Subcutaneous abdominal adipose tissue (tissue), 5 donors: ENCODE measurements at regions not wholly inside any gene's neighbourhood (a gene's known extent, or its start where the extent isn't known, plus 50 kb on each side); places are given as distances from the start of the nearest gene placed in this dataset.

Source experiments
- H3K27ac ChIP-seq: one replicate; pipeline ENCODE4 v1.7.0; 2013; ENCODE audit warnings: low read depth, mild to moderate bottlenecking, inconsistent platforms, low read length, moderate library complexity
- H3K27me3 ChIP-seq, 5 donors: one replicate each; pipeline ENCODE4 v1.7.0; 2013; ENCODE audit warnings: low read length in 5 of 5, inconsistent platforms in 1 of 5; ENCODE audit not compliant: control insufficient read depth in 5 of 5, insufficient read depth in 4 of 5
- H3K36me3 ChIP-seq, 5 donors: one replicate each; pipeline ENCODE4 v1.7.0; 2013; ENCODE audit warnings: low read length in 5 of 5; ENCODE audit not compliant: control insufficient read depth in 5 of 5, insufficient read depth in 5 of 5
- H3K4me1 ChIP-seq, 5 donors: one replicate each; pipeline ENCODE4 v1.7.0; 2013; ENCODE audit warnings: low read length in 5 of 5, mild to moderate bottlenecking in 3 of 5, moderate library complexity in 1 of 5; ENCODE audit not compliant: control insufficient read depth in 5 of 5, insufficient read depth in 5 of 5
- H3K4me3 ChIP-seq, 5 donors: one replicate each; pipeline ENCODE4 v1.7.0; 2013; ENCODE audit warnings: low read length in 5 of 5, low read depth in 1 of 5
- H3K9ac ChIP-seq, 5 donors: one replicate each; pipeline ENCODE4 v1.7.0; 2013; ENCODE audit warnings: low read length in 5 of 5, mild to moderate bottlenecking in 4 of 5, moderate library complexity in 3 of 5
- H3K9me3 ChIP-seq, 5 donors: one replicate each; pipeline ENCODE4 v1.7.0; 2013; ENCODE audit warnings: low read length in 5 of 5; ENCODE audit not compliant: control insufficient read depth in 5 of 5
- donor health status: healthy.
- donor health status: healthy.
- donor health status: healthy.
- donor health status: healthy.
- donor health status: healthy.

DNA sequence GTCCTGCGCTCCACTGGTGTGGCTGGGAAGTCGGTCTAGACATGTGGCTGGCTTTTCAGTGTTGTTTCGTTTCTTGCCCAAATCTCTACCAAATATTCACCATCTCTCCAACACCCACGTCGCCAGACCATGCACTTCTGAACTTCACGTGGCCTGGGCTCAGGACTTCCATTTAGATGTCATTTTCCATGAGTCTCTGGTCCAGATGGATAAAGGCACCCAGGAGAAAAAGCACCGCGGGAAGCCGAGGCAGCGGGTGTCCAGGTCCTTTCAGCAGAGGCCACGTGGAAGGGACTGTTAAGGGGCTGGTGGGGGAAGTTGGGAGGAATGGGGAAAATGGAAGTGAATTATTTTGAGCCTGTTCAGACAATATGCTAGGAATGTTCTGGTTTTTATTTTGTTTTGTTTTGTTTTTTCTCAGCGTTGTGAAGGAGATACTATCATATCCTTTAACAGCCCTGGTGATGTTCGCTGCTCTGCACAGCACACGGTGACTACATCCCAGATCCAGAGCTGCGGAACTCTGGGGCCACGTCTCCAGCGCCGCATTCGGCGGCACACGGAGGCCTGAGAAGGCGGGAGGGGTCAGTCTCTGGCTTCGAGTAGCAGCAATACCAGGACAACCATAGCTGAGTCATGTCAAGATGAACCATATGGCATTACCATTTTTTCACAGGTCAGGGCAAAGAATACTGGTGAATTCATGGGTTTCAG, 230.3 kb downstream of the THBS2 start:
- H3K27ac ChIP-seq = no peak overlapping the region
- H3K27me3 ChIP-seq = no peaks in the 10 kb centered on the region
- H3K4me3 ChIP-seq = no peak overlapping the region

DNA sequence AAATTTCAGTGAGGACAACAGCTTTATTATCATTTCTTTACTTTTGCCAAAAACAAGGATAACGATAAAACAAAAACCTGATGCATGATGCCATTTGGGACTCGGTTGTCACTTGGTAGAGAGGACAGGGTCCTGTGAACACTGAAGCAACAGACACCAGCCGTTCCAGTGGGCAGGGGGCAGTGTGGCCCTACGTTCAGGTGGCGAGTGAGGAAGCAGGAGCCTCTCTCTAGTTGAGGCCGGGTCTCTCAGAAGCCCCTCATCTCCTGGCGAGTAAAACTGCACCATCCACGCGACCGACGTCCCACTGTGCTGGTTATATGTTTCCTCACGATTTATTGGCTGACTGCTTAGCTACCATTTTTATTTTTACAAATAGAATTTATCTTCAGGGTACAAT, 231.6 kb downstream of the THBS2 start:
- no peak overlapping the region for H3K27ac ChIP-seq
- H3K4me1 ChIP-seq = no peaks in the 10 kb centered on the region

More for the DNA sequence above, 230.3 kb downstream of the THBS2 start:
- Histone ChIP-seq H3K9me3 (no peaks in the 10 kb centered on the region), H3K36me3 (no peaks in the 10 kb centered on the region), H3K4me1 (peaks cover 0 to 2% (median 0%) of the 10 kb centered on the region in 5 donors), H3K9ac (no peak overlapping the region)

DNA sequence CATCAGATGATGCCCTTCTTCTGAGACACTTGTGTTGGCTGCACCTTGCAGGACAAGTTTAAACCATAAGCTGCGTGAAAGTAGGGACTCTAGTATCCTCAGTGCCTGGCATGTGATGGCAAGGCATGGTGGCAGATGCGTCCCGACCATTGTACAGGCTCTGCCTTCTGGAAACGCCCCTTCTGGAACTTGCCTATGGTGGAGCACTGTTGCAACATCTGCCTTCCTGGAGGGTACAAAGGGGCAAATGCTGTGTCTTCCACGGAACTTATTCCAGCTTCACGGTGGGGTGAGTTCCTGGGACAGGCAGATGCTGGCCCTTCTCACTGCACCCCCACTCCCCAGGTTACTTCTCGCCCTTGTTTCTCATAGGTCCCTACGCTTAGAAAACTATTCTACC, 232.8 kb downstream of the THBS2 start:
- no peaks in the 10 kb centered on the region for H3K27me3 ChIP-seq
- H3K9ac ChIP-seq = no peak overlapping the region
- peaks cover 0 to 7% (median 4%) of the 10 kb centered on the region in 5 donors for H3K9me3 ChIP-seq
- H3K4me1 ChIP-seq = no peaks in the 10 kb centered on the region
- H3K4me3 ChIP-seq = no peak overlapping the region
- H3K36me3 ChIP-seq = no peaks in the 10 kb centered on the region
- H3K27ac ChIP-seq = no peak overlapping the region

More for the DNA sequence above, 231.6 kb downstream of the THBS2 start:
- no peak overlapping the region for H3K9ac ChIP-seq
- no peak overlapping the region for H3K4me3 ChIP-seq
- H3K9me3 ChIP-seq = peaks cover 0 to 4% (median 0%) of the 10 kb centered on the region in 5 donors
- no peaks in the 10 kb centered on the region for H3K36me3 ChIP-seq
- H3K27me3 ChIP-seq = no peaks in the 10 kb centered on the region

DNA sequence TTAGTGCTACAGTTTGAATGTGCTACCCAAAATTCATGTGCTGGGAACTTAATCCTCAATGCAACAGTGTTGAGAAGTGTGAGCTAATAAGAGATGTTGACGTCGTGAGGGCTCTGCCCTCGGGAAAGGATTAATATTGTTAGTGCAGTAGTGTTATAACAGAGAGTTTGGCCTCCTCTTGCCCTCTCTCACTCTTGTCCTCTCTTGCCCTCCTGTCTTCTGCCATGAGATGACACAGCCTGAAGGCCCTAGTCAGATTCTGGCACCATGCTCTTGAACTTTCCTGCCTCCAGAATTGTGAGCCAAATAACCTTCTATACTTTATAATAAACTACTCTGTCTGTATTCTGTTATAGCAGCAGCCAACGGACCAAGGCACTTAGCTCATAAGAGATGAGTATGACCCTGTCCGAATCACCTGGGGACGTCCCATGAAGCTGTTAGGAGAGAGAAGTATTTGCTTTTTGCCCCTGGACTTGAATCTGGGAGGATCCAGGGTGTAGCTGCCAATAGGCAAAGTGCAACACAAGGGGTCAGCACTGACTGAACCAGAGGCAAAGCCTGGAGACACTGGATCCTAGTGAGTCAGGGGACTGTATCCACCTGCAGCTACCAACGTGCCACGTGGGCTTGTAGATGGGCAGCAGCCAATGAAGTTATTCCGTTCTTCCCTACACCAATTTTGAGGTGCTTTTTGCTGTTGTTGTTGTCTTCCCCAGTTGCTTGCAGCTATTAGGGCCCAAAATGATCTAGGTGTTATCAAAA, 233.7 kb downstream of the THBS2 start:
- Histone ChIP-seq H3K9ac (no peak overlapping the region), H3K27ac (no peak overlapping the region), H3K9me3 (peaks cover 0 to 7% (median 4%) of the 10 kb centered on the region in 5 donors), H3K4me1 (no peaks in the 10 kb centered on the region), H3K36me3 (no peaks in the 10 kb centered on the region), H3K4me3 (no peak overlapping the region), H3K27me3 (no peaks in the 10 kb centered on the region)

DNA sequence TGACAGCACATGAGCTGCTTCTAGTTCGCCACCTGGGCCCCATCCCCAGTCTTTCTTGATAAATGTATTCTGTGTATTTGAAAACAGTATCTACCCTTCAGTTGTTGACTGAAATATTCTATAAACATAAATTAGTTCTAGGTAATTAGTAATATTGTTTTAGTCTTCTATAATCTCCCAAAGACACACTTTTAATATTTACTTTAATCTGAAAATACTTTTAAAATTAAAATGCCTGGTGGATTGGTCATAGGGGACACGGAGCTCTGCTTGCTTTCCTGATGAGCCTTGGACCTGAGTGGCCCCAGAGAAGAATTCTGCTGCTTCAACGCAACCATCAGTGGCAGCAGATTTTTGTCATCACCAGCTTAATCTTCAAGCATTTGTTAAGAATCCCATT, 234.5 kb downstream of the THBS2 start:
- Histone ChIP-seq H3K27ac (no peak overlapping the region), H3K36me3 (no peaks in the 10 kb centered on the region), H3K9me3 (peaks cover 0 to 7% (median 4%) of the 10 kb centered on the region in 5 donors), H3K9ac (no peak overlapping the region), H3K27me3 (no peaks in the 10 kb centered on the region), H3K4me3 (no peak overlapping the region), H3K4me1 (no peaks in the 10 kb centered on the region)

DNA sequence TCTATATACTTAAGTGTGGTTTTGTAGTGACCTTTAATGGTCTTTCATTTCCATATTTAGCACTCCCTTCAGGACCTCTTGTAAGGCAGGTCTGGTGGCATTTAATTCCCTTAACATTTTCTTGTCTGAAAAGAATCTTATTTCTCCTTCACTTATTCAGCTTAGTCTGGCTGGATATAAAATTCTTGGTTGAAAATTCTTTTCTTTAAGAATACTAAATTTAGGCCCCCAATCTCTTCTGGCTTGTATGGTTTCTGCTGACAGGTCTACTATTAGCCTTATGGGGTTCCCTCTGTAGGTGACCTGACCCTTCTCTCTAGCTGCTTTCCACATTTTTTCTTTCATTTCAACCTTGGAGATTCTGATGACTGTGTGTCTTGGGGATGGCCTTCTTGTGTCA, 236.9 kb downstream of the THBS2 start:
- no peaks in the 10 kb centered on the region for H3K27me3 ChIP-seq
- peaks cover 0 to 7% (median 4%) of the 10 kb centered on the region in 5 donors for H3K9me3 ChIP-seq
- no peaks in the 10 kb centered on the region for H3K36me3 ChIP-seq
- no peak overlapping the region for H3K27ac ChIP-seq
- H3K9ac ChIP-seq = no peak overlapping the region
- H3K4me3 ChIP-seq = no peak overlapping the region
- no peaks in the 10 kb centered on the region for H3K4me1 ChIP-seq

DNA sequence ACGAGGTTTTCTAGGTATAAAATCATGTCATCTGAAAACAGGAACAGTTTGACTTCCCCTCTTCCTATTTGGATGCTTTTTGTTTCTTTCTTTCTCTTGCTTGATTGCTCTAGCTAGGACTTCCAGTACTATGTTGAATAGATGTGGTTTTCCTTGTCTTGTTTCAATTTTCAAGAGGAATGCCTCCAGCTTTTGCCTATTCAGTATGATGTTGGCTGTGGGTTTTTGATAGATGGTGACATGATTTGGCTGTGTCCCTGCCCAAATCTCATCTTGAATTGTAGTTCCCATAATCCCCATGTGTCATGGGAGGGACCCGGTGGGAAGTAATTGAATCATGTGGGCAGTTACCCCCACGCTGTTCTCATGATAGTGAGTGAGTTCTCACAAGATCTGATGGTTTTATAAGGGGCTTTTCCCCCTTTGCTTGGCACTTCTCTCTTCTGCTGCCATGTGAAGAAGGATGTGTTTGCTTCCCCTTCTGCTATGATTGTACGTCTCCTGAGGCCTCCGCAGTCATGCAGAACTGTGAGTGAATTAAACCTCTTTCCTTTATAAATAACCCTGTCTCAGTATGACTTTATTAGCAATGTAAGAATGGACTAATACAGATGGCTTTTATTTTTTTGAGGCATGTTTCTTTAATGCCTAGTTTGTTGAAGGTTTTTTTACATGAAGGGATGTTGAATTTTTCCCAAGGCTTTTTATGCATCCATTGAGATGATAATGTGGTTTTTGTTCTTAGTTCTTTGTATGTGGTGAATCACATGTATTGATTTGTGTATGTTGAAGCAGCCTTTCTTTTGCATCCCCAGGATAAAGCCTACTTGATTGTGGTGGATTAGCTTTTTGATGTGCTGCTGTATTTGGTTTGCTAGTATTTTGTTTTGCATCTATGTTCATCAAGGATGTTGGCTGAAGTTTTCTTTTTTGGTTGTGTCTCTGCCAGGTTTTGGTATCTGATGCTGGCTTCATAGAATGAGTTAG, 239.1 kb downstream of the THBS2 start:
- no peaks in the 10 kb centered on the region for H3K27me3 ChIP-seq
- H3K4me3 ChIP-seq = no peak overlapping the region
- H3K27ac ChIP-seq = no peak overlapping the region
- H3K36me3 ChIP-seq = no peaks in the 10 kb centered on the region
- peaks cover 0 to 7% (median 4%) of the 10 kb centered on the region in 5 donors for H3K9me3 ChIP-seq
- no peaks in the 10 kb centered on the region for H3K4me1 ChIP-seq
- no peak overlapping the region for H3K9ac ChIP-seq

DNA sequence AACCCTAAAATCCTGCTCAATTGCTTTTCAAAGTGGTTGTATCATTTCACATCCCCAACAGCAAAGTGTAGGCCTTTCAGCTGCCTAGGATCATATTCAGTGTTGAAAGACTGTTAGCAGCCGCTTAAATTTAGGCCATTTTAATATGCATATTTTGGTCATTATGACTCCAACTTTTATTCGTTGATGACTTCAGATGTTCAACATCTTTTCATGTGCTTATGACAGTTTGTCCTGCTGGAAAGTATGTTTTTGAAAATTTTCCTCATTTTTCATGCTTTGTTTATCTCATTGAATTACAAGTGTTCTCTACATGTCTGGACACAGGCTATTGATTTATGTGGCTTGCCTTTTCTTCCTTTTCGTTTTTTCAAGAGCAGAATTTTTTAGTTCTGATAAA, 244.0 kb downstream of the THBS2 start:
- Histone ChIP-seq H3K9ac (no peak overlapping the region), H3K4me1 (no peaks in the 10 kb centered on the region), H3K27ac (no peak overlapping the region), H3K27me3 (no peaks in the 10 kb centered on the region), H3K4me3 (no peak overlapping the region), H3K36me3 (no peaks in the 10 kb centered on the region), H3K9me3 (no peaks in the 10 kb centered on the region)

DNA sequence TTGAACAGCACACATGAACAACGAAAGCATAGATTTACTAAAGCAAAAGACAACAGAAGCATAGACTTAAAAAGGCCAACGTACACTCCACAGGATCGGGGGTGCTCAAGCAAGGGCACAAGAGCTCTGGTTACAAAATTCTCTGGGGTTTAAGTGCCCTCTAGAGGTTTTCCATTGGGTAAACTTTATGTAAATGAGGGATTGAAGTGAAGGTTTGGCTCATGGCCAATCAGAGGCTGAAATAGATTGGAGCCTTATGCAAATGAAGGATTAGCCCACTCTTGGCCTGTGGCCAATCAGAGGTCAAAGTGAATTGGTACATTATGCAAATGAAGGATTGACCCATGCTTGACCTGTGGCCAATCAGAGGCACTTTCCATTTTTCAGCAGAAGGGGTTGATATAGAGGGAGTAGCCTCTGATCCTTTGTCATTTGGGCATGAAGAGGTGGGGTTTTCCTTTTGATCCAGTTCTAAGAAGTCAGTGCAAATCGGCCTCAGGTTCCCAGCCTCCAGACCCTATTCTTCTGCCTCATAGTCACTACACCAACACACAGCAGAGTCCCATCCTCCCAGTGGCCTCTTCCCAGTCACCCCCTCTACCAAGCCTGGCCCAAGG, 244.9 kb downstream of the THBS2 start:
- H3K4me3 ChIP-seq = no peak overlapping the region
- H3K9me3 ChIP-seq = no peaks in the 10 kb centered on the region
- H3K4me1 ChIP-seq = no peaks in the 10 kb centered on the region
- no peak overlapping the region for H3K9ac ChIP-seq
- no peaks in the 10 kb centered on the region for H3K36me3 ChIP-seq
- no peak overlapping the region for H3K27ac ChIP-seq
- no peaks in the 10 kb centered on the region for H3K27me3 ChIP-seq
